GM21737 (cell line): ENCODE measurements at regions not wholly inside any gene's neighbourhood (a gene's known extent, or its start where the extent isn't known, plus 50 kb on each side); places are given as distances from the start of the nearest gene placed in this dataset.

Source experiments
- ATAC-seq: cut with Tn5 transposase; IDR thresholded peaks from one replicate; pipeline ENCODE4 v1.9.1; 2021; ENCODE audit warnings: mild to moderate bottlenecking, moderate library complexity; ENCODE audit not compliant: unreplicated experiment

DNA sequence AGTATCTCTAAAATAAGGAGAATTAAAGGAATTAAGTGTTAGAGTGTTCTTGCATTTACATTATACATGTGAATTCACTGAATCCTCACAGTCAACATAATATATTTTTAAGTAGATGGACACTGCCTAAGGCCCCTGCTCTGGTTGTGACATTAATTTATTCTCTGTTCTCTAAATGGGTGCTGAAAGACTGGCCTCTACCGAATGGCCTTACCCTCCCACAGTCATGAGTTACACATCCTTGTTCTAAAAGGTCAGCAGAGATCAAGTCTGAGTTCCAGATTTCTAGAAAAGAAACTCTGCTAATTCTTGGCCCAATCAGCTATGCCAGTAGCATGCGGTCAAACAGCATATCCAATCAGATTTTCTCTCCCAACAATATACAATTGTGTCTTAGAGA, 193.2 kb downstream of the TM2D1 start:
- ATAC-seq: no peak

DNA sequence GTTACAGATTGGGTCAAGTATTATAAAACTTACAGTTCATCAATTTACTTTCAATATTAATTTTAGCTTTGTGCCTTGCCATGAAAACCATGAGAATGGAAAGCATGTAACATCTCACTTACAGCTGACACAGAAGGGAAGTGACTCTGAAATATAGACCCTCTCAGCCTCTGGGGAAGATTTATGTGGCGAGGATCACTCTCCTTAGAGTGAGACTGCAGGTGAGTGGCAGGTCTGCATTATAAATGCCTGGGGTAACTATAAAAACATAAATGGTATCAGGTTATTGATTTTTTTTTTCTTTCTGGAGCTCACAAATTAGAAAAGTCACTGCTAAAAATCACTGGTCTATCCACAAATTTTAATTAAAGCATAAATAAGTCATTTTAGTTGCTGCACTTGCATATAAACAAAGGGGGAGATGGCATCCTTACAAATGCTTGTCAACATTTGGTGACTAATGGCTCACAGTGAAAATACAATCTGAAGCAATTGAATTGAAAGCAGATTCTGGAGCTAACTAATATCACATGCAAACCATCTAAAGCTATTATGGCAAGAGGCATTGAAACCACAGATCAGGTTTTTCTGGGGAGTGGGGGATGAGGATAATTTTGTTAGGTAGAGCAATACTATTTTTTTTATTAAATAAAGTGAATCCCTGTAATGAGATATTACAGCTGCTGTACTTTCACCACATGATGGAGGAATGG, 200.9 kb downstream of the TM2D1 start:
- ATAC-seq: no peak

DNA sequence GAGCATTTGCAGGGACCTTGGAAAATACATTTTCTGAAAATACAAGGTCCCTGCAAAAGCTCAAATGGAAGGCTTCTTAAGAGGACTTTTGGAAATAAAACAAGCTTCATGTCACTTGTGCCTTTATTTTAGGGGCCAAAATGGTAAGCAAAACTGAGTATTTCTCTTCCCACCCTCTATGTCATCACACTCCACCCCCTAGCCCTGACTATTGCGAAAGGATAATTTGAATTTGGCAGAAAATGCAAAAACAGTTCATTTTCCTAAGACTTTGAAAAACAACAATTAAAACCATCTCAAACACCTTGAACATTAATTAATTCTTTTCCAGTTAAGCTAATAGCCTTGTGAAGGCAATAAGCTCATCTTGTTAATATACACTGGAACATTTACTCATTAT, 201.7 kb downstream of the TM2D1 start:
- no peak for ATAC-seq

DNA sequence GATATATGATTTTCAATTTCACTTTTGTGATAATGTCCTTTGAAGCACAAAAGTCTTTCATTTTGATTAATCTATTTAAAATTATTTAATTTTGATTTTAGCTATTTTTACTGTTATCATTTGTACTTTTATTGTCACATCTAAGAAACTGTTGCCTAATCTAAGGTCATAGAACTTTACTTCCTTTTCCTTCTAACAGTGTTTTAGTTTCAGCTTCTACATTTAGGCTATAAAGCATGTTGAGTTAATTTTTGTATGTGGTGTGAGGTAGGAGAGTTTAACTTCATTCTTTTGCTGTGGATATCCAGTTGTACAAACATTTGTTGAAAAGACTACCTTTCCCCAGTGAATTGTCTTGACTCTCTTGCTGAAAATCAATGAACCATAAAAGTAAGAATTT, 204.5 kb downstream of the TM2D1 start:
- ATAC-seq: no peak

DNA sequence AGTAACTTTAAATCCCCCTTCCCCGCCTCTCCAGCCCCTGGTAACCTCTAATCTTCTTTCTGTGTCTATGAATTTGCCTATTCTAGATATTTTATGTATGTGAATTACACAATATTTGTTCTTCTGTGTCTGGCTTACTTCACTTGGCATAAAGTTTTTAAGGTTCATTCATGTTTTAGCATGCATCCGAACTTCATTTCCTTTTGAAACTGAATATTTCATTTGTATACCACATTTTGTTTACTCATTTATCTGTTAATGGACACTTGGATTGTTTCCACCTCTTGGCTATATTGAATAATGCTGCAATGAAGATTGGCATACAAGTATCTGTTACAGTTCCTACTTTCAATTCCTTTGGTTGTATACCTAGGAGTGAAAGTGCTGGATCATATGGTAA, 205.3 kb downstream of the TM2D1 start:
- ATAC-seq: no peak

DNA sequence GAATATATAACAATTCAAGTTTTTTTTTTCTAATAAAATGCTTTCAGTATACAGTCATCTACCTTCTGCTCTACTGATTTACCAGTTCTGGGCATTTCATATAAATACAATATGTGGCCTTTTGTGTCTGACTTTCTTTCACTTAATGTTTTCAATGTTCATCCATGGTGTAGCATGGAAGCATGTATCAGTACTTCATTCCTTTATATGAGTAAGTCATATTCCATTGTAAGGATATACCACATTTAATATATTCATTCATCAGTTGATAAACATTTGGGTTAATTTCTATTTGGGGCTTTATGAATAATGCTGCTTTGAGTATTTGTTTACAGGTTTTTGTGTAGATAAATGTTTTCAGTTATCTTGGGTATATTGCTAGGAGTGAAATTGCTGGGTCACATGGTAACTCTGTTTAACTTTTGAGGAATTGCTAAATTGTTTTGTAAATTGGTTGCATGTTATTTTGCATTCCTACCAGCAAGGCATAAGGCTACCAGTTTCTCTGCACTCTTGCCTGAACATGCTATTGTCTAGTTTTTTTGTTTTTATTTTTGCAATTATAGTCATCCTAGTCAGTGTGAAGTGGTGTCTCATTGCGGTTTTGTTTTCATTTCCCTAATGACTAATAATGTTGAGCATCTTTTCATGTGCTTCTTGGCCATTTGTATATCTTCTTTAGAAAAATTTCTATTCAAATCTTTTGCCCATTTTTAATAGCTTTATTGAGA, 206.1 kb downstream of the TM2D1 start:
- no peak for ATAC-seq

DNA sequence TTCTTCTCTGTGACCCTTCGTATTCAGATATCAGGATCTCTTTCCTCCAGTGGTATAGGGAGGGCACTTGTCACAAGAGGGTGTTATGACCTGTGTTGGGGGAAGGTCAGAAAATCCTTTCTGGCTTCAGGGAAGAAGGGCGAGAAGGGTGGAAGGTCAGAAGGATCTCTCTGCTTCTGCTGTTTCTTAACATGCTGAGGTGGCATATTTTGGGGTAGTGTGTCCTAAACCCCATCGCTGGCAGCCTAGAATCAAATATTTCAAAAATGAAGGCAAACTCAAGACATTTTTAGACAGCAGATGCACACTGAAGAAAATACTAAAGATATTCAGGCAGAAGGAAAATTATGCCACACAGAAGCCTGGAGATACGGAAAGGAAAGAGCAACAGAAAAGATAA, 207.6 kb downstream of the TM2D1 start:
- no peak for ATAC-seq

DNA sequence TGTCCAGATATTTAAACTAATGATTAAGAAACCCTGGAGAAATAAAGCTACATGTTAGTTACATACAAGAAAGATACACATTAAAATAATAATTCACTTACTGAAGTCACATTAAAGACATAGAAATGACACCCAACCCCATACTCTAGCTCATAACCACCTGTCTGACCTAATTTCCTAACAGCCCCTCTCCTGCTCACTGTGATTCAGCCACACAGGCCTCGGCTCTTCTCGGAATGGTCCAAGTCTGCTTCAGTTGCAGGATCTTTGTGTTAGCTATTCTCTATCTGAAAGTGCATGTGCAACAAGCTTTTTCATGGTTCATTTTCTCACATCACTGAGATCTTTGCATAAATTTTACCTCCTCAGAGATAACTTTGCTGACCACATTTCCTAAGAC, 209.8 kb downstream of the TM2D1 start:
- no peak for ATAC-seq
